NCI-H446 treated with DMSO at 0.1 percent for 48 hours (cell line): ENCODE measurements at regions not wholly inside any gene's neighbourhood (a gene's known extent, or its start where the extent isn't known, plus 50 kb on each side); places are given as distances from the start of the nearest gene placed in this dataset.
A peak's percentile ranks its signal among the peaks of the same experiment; 100 is the strongest.

Experiments
- DNase-seq: peaks from one replicate; lab custom pipeline; 2025; lab: John Stamatoyannopoulos, UW

DNA sequence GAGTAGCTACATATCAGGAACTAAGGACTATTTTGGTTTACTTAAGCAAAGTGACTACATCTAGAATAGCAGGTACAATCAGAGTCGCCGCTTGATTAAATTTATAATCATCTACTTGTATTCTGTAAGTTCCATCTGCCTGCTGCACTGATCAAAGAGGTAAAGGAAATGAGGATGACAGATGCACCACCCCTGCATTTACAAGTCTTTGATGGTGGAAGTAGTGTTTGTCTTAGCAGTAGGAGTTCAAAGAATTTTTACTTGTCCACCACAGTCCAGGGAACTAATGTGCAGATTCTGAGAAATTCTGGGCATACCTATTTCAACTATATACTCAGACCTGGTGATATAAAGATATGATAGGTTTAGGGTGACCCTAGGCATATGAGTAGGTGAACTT, 184.1 kb upstream of the IVNS1ABP start:
- DNase-seq, result no peak

- DNase-seq, result no peak
Measured at GRCh38 chr1:185500001-185500626, 183.1 kb upstream of the IVNS1ABP start.

DNA sequence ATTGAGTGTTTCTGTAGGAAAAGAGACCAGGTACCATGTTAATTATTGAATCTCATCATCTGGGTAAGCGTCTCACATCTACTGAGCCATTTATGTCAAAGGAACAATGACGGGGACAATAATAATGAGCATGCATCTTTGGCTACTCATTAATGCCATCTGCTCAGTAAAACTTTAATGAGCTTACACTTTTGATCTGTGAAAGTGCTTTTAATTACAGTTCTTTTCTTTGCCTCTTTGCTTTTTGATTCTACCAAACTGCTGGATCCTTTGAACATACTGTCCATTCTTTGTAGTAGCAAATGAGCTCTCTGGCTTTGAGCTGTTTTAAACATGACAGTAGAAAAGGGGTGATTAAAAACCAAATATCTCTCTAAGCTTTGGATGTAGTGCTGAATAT, 181.2 kb upstream of the IVNS1ABP start:
- DNase-seq, result no peak

DNA sequence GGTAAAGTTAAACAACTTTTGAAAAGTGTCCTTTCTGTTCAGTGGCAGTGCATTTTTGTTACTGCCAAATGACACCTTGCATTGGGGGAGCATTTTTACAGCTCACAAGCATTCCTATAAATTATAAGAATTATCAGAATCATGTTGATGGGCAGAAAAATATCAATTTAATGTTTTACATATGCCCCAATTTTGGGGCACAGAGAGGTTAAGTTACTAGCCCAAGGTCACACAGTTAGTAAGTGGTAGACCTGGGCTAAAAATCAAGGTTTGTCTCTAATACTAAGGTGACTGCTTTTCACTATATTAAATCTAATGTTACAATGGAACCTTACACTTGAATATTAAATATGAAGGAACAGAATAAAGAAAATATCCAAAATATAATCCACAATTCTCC, 180.1 kb upstream of the IVNS1ABP start:
- no peak for DNase-seq

DNA sequence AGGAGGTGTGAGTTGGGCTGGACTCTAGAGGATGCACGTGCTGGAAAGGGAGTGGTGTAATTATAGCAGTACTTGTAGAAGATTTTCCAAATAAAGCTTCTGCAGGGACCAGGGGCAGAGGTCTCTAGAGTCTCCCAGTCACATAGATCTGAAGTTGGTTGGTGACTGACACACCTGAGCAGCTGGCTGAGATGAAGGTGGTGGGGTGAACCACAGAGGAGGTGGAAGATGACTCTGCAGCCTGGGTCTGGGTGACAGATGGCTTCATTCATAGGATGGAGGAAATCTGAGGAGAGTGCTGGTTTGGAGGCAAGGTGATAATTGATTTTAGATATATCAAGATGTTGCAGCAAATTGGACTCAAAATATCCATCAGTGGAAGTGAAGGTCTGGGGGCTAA, 178.9 kb upstream of the IVNS1ABP start:
- no peak for DNase-seq

- DNase-seq, result no peak
Measured at GRCh38 chr1:185495007-185495406, 178.0 kb upstream of the IVNS1ABP start.

GRCh38 chr1:185492089-185492825, 175.2 kb upstream of the IVNS1ABP start:
- DNase-seq, result no peak

DNA sequence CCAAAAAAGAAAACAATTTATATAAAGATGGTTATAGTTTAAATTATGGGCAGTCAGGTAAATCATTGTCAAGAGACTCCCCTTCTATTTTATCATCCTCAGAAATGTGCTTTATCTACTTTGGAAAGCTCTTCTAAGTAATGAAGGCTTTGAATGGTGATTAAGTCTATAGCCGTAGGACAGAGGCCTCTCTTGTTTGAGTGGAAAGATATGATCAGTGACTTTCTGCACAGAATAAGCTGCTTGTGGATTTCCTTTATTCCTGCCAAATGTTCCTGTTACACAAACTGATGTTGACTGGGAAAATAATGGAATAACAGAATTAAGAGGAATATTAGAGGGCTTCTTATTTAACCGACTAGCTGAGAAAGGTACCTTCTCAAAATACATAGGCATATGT, 174.6 kb upstream of the IVNS1ABP start:
- DNase-seq, result no peak

DNA sequence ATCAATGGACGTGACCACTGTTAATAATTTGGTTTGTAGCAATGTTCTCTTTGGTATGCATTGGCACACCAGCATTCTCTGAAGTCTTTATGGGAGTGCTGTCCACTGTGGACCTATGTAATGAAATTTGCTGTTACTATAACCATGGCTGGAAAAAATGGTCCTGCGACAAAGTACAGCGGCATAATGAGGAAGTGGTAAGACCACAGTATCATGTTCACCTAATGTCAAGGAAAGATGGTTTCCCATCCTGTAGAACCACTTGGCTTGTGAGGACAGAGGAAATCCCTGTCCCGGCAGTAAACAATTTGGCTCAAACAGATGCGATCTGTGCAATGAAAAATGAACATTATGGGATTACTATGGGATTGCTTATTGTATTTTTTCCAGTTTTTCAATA, 173.9 kb upstream of the IVNS1ABP start:
- no peak for DNase-seq

GRCh38 chr1:185489406-185489805, 172.4 kb upstream of the IVNS1ABP start:
- DNase-seq, result no peak

DNA sequence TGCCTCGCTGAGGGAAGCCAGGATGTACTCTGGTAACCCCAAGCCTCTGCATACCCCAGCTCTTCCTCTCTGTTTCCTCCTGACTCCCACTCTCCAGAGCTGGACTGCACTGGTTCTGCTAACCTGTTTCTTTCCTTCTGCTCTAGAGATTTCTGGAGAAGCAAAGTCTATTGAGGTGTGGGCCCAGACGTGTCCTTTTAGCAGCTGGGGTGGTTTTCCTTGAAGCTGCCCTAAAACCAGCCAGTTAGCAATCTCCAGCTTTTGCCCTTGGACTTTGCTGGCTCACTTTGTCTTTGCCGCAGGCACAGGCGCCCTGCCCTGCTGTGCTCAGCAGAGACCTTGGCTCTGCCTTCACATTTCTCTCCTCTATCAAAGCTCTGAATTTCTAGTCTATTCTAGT, 171.8 kb upstream of the IVNS1ABP start:
- DNase-seq, result no peak

DNA sequence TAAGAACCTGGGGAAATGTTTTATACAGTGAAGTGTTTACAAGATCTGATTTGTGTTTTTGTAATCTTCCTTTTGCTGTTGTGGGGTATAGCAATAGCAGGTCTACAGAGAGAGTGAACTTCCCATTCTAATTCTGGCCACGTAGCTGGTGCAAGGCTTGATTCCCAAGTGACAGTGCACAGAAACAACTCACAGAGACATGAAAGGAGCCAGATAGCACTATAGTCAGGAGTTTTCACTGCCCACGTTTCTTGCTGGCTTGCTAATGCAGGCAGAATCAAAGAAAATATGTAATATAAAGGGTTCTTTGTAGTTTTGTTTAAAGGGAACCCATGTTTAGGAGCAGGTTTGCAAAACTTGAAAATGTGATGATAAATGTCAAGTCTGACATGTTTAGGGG, 170.9 kb upstream of the IVNS1ABP start:
- DNase-seq, result no peak

DNA sequence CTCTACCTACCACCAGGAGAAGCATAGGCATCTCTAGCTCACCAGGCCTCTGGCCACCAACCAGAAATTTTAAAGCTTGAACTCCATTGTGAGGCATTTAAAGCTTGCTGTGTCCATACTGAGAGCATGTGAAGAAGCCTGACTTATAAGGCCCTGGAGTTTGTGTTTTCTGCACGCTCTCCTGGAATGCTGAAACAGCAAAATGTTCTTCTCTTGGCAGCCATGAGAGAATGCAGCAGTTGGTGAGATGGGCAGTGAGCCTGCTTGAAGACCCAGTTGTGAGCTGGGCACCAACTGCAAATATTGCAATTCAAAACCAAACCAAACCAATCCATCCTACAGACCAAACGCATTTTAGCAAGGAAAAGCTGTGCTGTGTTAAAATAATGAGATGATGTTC, 170.0 kb upstream of the IVNS1ABP start:
- no peak for DNase-seq

GRCh38 chr1:185486346-185486745, 169.3 kb upstream of the IVNS1ABP start:
- DNase-seq, result no peak

- DNase-seq, result no peak
Measured at GRCh38 chr1:185483664-185484450, 166.8 kb upstream of the IVNS1ABP start.

DNA sequence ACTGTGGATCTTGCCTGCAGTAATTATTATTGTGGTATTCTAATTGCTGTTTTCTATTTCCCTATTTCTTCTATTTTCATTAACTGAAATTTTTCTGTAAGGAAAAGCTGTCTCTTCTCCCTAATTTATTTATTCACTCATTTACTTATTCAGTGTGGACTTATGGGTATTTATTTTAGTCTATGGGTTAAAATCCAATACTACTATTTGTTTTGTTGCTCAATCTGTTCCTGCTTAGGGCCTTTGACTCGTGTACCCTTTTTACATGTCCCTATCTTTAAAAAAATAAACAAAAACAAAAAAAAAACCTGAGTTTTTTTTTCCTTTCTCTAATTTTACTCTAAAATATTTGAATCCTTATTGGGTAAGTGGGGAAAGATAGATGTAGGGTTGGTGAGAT, 166.2 kb upstream of the IVNS1ABP start:
- DNase-seq, result no peak

DNA sequence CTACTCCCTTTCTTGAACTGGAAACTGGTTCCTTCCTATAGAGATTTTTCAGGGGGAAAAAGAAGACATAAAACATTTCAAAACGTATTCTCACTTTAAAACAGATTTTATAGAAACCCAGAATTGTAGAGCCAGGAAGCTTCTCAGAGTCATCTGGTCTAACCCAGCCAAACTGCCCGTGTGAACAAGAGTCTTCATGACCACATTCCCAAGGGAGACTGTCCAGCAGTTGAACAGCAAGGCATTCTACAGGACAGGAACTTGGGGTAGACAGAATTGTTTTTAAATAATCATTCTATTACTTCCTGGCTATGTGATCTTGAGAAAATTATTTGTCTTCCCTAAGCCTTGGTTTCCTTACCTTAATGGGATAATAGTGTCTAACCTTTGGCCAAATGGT, 163.5 kb upstream of the IVNS1ABP start:
- no peak for DNase-seq

DNA sequence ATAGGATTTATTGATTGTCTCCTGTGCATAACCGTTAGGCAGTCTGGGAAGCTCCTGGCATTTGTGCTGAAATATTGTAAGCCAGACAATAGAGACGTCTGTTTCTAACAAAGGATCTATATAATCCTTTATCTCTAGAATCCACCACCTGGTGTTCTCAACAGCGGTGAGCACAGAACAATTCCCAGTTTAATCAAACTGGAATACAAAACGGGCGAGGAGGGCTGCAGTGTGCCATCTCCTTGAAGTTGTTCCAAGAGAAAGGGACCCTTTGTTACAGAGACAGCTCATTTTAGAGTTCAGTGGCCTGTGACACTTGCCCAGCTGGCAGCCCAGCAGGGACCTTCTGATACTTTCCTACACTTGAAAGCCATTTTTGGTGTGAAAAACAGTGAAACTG, 162.8 kb upstream of the IVNS1ABP start:
- DNase-seq, result peak; percentile 48

GRCh38 chr1:185478877-185479276, 161.8 kb upstream of the IVNS1ABP start:
- DNase-seq, result no peak

GRCh38 chr1:185477638-185478580, 160.9 kb upstream of the IVNS1ABP start:
- DNase-seq, result no peak

DNA sequence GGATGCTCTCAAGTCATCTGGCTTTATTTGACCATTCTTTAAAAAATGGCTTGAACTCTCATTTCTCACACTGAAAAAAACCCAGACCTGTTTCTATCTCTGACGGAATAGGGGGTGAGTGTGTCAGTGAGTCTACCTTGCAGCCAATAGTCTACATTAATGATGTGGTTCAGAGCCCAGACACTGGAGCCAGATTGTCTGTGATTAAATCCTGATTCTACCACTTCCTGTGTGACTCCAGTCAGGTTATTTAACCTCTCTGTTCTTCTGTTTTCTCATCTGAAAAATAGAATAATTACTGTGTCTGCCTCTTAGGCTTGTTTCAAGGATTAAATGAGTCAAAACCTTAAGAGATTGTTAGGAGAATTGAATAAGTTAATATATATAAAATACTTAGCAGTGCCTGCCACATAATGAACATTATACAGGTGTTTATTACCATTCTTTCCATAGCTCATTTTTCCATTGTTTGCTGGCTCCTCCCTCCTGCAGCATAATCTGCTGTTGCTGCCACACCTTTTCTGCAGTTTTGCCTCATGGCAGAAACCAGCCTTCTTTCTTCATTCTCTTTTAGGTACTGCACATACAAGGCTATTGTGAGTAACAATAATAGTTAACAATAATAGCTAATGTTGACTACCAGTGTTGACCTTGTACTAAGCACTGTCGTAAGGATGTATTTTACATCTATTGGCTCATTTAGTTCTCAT, 157.6 kb upstream of the IVNS1ABP start:
- no peak for DNase-seq
